GM18519 (cell line): ENCODE measurements at regions not wholly inside any gene's neighbourhood (a gene's known extent, or its start where the extent isn't known, plus 50 kb on each side); places are given as distances from the start of the nearest gene placed in this dataset.
"Not testable (repeated sequence)": the region's sequence is repeated elsewhere in the genome, so short reads cannot be mapped to it uniquely, and the experiment has no call there.

Source experiments
- ATAC-seq: cut with Tn5 transposase; IDR thresholded peaks from one replicate; pipeline ENCODE4 v1.9.1; 2021; ENCODE audit warnings: mild to moderate bottlenecking, moderate library complexity; ENCODE audit not compliant: unreplicated experiment, low FRiP score

- ATAC-seq = no peak
These were observed 397.0 kb downstream of the FRK start for GRCh38 chr6:115663681-115664080.

- no peak for ATAC-seq
These were observed 416.9 kb downstream of the FRK start for GRCh38 chr6:115643762-115644161.

- no peak for ATAC-seq
These were observed 425.8 kb downstream of the FRK start for GRCh38 chr6:115634887-115635286.

GRCh38 chr6:115634131-115634530 lies 426.6 kb downstream of the FRK start:
- no peak for ATAC-seq

- no peak for ATAC-seq
These were observed 429.7 kb downstream of the FRK start for GRCh38 chr6:115631028-115631427.

GRCh38 chr6:115630424-115631024 lies 430.2 kb downstream of the FRK start:
- ATAC-seq = no peak

GRCh38 chr6:115629415-115629814 lies 431.3 kb downstream of the FRK start:
- no peak for ATAC-seq

- no peak for ATAC-seq
These were observed 442.4 kb downstream of the FRK start for GRCh38 chr6:115618256-115618655.

- no peak for ATAC-seq
These were observed 443.7 kb downstream of the FRK start for GRCh38 chr6:115617031-115617430.

- no peak for ATAC-seq
These were observed 447.2 kb downstream of the FRK start for GRCh38 chr6:115613488-115613887.

GRCh38 chr6:115612796-115613479 lies 447.8 kb downstream of the FRK start:
- ATAC-seq = no peak

- ATAC-seq = no peak
These were observed 448.5 kb downstream of the FRK start for GRCh38 chr6:115612216-115612615.

GRCh38 chr6:115610696-115611095 lies 450.0 kb downstream of the FRK start:
- ATAC-seq = no peak

GRCh38 chr6:115609111-115609510 lies 451.6 kb downstream of the FRK start:
- no peak for ATAC-seq

- ATAC-seq = no peak
These were observed 458.2 kb downstream of the FRK start for GRCh38 chr6:115602466-115602865.

GRCh38 chr6:115601509-115601908 lies 459.2 kb downstream of the FRK start:
- no peak for ATAC-seq

GRCh38 chr6:115601064-115601463 lies 459.6 kb downstream of the FRK start:
- ATAC-seq = no peak

GRCh38 chr6:115594891-115595290 lies 465.8 kb downstream of the FRK start:
- no peak for ATAC-seq

GRCh38 chr6:115592025-115592424 lies 468.7 kb downstream of the FRK start:
- no peak for ATAC-seq

- not testable (repeated sequence) for ATAC-seq
These were observed 471.6 kb downstream of the FRK start for GRCh38 chr6:115589072-115589471.

GRCh38 chr6:115583290-115583689 lies 477.4 kb downstream of the FRK start:
- ATAC-seq = no peak

- no peak for ATAC-seq
These were observed 478.3 kb downstream of the FRK start for GRCh38 chr6:115582386-115582785.
